LNCaP clone FGC (cell line): ENCODE measurements at regions not wholly inside any gene's neighbourhood (a gene's known extent, or its start where the extent isn't known, plus 50 kb on each side); places are given as distances from the start of the nearest gene placed in this dataset.

Experiments
- DNase-seq: peaks from one replicate; pipeline ENCODE4 v3.0.0-alpha.2; 2011; ENCODE audit warnings: low read depth
- H3K4me3 ChIP-seq: 2 replicates; pipeline ENCODE4 v1.5.1; 2011; ENCODE audit warnings: mild to moderate bottlenecking, low read depth, low read length, control low read depth
- TF ChIP-seq, protein P1 (sequence below): IDR thresholded peaks from 2 replicates; pipeline ENCODE4 v1.5.1; 2012; ENCODE audit warnings: mild to moderate bottlenecking; ENCODE audit not compliant: control insufficient read depth, insufficient read depth; ENCODE audit errors: extremely low read depth

DNA sequence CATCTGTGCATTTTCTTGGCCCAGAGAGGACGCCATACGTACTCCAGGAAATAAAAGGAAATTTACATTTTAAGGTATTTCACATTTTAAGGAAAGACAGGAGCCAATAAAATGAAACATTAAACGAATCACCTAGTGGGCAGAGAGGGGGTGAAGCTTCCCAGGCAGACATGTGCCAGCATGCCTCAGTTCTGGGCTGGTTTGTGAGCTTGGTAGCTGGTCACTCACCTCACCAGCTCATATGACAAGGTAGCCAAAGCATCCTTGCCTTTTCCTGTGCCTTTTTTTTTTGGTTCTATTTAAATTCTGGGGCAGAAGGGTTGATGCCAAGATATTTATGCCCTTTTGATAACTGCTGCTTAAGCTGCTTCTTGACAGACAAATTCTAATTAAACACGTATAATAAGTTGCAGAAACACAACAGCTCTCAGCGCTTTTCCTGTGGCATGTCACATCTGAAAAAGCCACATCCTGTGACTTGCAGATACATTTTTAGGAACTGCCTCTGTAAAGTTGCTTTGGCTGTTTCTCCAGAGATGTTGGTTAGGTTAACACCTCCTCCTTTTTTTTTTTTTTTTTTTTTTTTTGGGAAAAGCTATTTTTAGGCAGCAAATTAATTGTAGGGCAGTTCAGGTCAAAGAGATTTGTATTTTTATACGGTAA, 218.6 kb downstream of the PDCD6IP start:
- H3K4me3 ChIP-seq: no peak overlapping the region
- no peak for DNase-seq
- TF ChIP-seq, protein P1, sequence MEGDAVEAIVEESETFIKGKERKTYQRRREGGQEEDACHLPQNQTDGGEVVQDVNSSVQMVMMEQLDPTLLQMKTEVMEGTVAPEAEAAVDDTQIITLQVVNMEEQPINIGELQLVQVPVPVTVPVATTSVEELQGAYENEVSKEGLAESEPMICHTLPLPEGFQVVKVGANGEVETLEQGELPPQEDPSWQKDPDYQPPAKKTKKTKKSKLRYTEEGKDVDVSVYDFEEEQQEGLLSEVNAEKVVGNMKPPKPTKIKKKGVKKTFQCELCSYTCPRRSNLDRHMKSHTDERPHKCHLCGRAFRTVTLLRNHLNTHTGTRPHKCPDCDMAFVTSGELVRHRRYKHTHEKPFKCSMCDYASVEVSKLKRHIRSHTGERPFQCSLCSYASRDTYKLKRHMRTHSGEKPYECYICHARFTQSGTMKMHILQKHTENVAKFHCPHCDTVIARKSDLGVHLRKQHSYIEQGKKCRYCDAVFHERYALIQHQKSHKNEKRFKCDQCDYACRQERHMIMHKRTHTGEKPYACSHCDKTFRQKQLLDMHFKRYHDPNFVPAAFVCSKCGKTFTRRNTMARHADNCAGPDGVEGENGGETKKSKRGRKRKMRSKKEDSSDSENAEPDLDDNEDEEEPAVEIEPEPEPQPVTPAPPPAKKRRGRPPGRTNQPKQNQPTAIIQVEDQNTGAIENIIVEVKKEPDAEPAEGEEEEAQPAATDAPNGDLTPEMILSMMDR: no peak

DNA sequence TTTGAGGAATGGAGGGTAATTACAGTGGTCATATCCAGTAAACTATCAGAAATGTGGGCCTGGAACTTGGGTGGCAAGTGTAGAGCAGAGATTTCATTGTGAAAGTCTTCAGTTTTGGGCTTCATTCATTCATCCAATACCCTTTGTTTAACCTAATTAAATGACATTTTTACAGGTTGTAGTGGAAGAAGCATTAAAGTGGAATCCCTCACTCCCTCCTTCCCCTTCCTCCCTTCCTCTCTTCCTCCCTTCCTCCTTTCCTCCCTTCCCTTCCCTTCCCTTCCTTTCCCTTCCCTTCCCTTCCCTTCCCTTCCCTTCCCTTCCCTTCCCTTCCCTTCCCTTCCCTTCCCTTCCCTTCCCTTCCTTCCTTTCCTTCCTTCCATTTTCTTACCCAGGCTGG, 219.3 kb downstream of the PDCD6IP start:
- no peak for DNase-seq
- no peak overlapping the region for H3K4me3 ChIP-seq
- TF ChIP-seq, protein P1: no peak

GRCh38 chr3:34019158-34019557, 220.7 kb downstream of the PDCD6IP start:
- no peak overlapping the region for H3K4me3 ChIP-seq
- DNase-seq: no peak
- TF ChIP-seq, protein P1: no peak

DNA sequence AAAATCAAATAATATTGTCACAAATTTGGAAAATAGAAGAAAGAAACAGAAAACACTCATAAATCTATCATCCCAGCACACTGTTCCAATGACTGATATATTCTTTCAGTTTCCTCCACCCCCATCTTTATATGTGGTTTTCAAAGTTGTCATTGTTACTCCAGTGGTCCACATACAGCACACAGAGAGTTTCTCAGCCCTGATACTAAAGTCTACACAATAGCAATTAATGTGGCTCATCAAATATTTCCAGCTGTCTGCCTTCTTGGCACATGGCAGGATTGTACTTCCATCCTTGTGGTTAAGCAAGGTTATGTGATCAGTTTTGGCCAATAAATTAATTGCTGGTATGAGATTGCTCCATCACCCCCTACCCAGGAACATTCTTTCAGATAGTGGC, 221.7 kb downstream of the PDCD6IP start:
- H3K4me3 ChIP-seq: no peak overlapping the region
- TF ChIP-seq, protein P1: no peak
- no peak for DNase-seq

DNA sequence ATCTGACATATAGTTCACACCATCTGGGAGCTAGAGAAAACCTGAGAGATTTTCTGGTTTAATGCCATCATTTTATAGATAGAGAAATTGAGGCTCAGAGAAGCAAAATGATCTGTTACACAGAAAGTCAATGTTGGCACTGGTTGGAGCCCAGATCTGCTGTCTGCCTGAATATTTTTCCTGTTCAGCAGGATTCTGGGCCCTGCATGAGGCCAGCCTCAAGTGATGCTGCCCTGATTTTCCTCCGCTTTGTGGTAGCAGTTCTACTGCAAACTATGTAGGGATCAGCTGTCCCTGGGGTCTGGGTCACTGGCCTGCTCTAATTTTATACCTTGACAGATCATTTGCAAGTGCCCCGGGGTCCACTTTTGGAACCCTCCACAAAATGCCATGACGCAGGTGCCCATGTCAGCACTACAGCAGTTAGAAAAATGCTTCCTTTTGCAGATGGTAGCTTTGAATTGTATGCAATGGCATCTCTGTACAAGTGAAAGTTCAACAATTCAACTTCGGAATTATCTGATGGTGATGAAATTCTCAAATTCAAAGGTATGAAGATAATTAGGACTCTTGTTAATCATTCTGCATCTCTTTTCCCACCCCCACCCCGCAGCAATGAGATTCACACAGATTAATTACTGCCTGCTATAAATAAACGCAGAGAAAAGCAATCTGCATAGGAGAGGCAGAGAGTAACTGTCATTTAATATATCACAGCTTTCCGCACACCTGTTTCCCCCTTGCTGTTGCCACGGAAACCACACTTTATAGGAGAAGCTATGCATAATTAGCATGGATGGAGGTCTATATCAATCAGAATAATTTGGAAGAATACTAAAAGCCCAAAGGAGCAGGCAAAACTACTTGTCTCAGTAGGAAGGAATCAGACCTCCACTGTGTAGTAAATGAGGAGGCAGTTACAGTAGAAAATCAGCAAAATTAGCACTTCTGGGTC, 222.6 kb downstream of the PDCD6IP start:
- DNase-seq: no peak
- TF ChIP-seq, protein P1: no peak
- H3K4me3 ChIP-seq: no peak overlapping the region

- TF ChIP-seq, protein P1: no peak
- no peak for DNase-seq
- H3K4me3 ChIP-seq: no peak overlapping the region
Observed at GRCh38 chr3:34022147-34022546, 223.7 kb downstream of the PDCD6IP start.
